CD14-positive monocyte (primary cell): ENCODE measurements at regions not wholly inside any gene's neighbourhood (a gene's known extent, or its start where the extent isn't known, plus 50 kb on each side); places are given as distances from the start of the nearest gene placed in this dataset.

Experiments
- DNase-seq, 3 donors: peaks; one replicate each; pipeline ENCODE4 v3.0.0-alpha.2; 2011 to 2022
- H2AFZ ChIP-seq: 2 replicates; pipeline ENCODE4 v1.6.0; 2012; ENCODE audit warnings: mild to moderate bottlenecking, low read depth, low read length, inconsistent platforms; ENCODE audit not compliant: insufficient read depth, poor library complexity, severe bottlenecking
- H3K27ac ChIP-seq, 2 donors: 1 replicate in 1 of 2; 2 replicates in 1 of 2; pipeline ENCODE4 v1.5.1; 2012 to 2013; ENCODE audit warnings: low read length in 2 of 2, control low read depth in 1 of 2, inconsistent platforms in 1 of 2, low read depth in 1 of 2, mild to moderate bottlenecking in 1 of 2
- H3K27me3 ChIP-seq, 2 donors: one replicate each; pipeline versions ENCODE4 v1.6.0 to v1.6.1; 2011 to 2013; ENCODE audit warnings: low read length in 2 of 2; ENCODE audit not compliant: control insufficient read depth in 2 of 2, insufficient read depth in 2 of 2
- H3K36me3 ChIP-seq, 2 donors: replicated peaks in 1 of 2; 1 replicate in 1 of 2; 2 replicates in 1 of 2; pipeline versions ENCODE4 v1.5.1 to v1.6.1; 2012 to 2013; ENCODE audit warnings: low read length in 2 of 2, control low read depth in 1 of 2, inconsistent platforms in 1 of 2, mild to moderate bottlenecking in 1 of 2; ENCODE audit not compliant: insufficient read depth in 2 of 2, control insufficient read depth in 1 of 2
- H3K4me1 ChIP-seq, 2 donors: 1 replicate in 1 of 2; 2 replicates in 1 of 2; pipeline versions ENCODE4 v1.5.1 to v1.6.1; 2012 to 2013; ENCODE audit warnings: low read length in 2 of 2, control low read depth in 1 of 2, inconsistent platforms in 1 of 2, mild to moderate bottlenecking in 1 of 2, moderate library complexity in 1 of 2; ENCODE audit not compliant: insufficient read depth in 2 of 2, control insufficient read depth in 1 of 2
- H3K4me2 ChIP-seq: replicated peaks from 2 replicates; pipeline ENCODE3; 2012; ENCODE audit warnings: low read length, moderate library complexity, mild to moderate bottlenecking; ENCODE audit not compliant: poor library complexity, severe bottlenecking; ENCODE audit errors: extremely low read depth
- H3K4me3 ChIP-seq, 3 experiments: fragments of 200-600 bp in 1 of 3; sonication (generic) in 1 of 3; replicated peaks in 1 of 3; 1 replicate in 2 of 3; 2 replicates in 1 of 3; pipeline ENCODE4 v1.5.1; 2011 to 2013; ENCODE audit warnings: low read length in 3 of 3, mild to moderate bottlenecking in 3 of 3, control low read depth in 2 of 3, low read depth in 2 of 3, inconsistent platforms in 1 of 3, moderate library complexity in 1 of 3
- H3K79me2 ChIP-seq: 2 replicates; pipeline ENCODE4 v1.6.0; 2012; ENCODE audit warnings: mild to moderate bottlenecking, control low read depth, inconsistent platforms, low read length, moderate library complexity; ENCODE audit not compliant: insufficient read depth
- H3K9ac ChIP-seq: 2 replicates; pipeline ENCODE4 v1.6.0; 2017; ENCODE audit warnings: low read length, mild to moderate bottlenecking; ENCODE audit not compliant: insufficient read depth, poor library complexity, severe bottlenecking
- H3K9me3 ChIP-seq, 2 donors: replicated peaks in 1 of 2; 1 replicate in 1 of 2; 2 replicates in 1 of 2; pipeline versions ENCODE4 v1.5.1 to v1.6.1; 2012 to 2013; ENCODE audit warnings: low read length in 2 of 2, control low read depth in 1 of 2; ENCODE audit not compliant: control insufficient read depth in 1 of 2, insufficient read depth in 1 of 2
- H4K20me1 ChIP-seq: 2 replicates; pipeline ENCODE4 v1.6.0; 2012; ENCODE audit warnings: mild to moderate bottlenecking, low read length, control low read depth, moderate library complexity; ENCODE audit not compliant: insufficient read depth
- H3K27ac Mint-ChIP-seq, 7 donors: one replicate each; pipeline ENCODE4 v1.8.0; 2020; ENCODE audit warnings: mild to moderate bottlenecking in 7 of 7, mixed read lengths in 7 of 7, moderate library complexity in 6 of 7, inconsistent platforms in 2 of 7
- H3K27me3 Mint-ChIP-seq, 3 donors: one replicate each; pipeline ENCODE4 v1.8.0; 2021 to 2022; ENCODE audit warnings: low read depth in 3 of 3, mild to moderate bottlenecking in 3 of 3, mixed read lengths in 3 of 3, moderate library complexity in 3 of 3, inconsistent platforms in 1 of 3
- H3K36me3 Mint-ChIP-seq, 2 donors: one replicate each; pipeline ENCODE4 v1.8.0; 2020; ENCODE audit warnings: mixed read lengths in 2 of 2, inconsistent platforms in 1 of 2, mild to moderate bottlenecking in 1 of 2
- H3K4me1 Mint-ChIP-seq: one replicate; pipeline ENCODE4 v1.8.0; 2020; ENCODE audit warnings: mild to moderate bottlenecking, mixed read lengths
- H3K4me3 Mint-ChIP-seq, 2 donors: one replicate each; pipeline ENCODE4 v1.8.0; 2020; ENCODE audit warnings: mild to moderate bottlenecking in 2 of 2, mixed read lengths in 2 of 2, moderate library complexity in 1 of 2
- H3K9me3 Mint-ChIP-seq, 7 donors: one replicate each; pipeline ENCODE4 v1.8.0; 2020 to 2022; ENCODE audit warnings: mixed read lengths in 7 of 7, mild to moderate bottlenecking in 6 of 7, moderate library complexity in 6 of 7, inconsistent platforms in 2 of 7
- CTCF ChIP-seq: fragments of 200-600 bp; IDR thresholded peaks from one replicate; pipeline ENCODE4 v1.8.0; 2022; ENCODE audit warnings: antibody characterized with exemption, mild to moderate bottlenecking
- WGBS: methylation state at CpG from one replicate; pipeline ENCODE4 v1.1.5; 2013; ENCODE audit warnings: missing lambda C conversion rate; ENCODE audit not compliant: insufficient coverage; 5-methylcytosine and 5-hydroxymethylcytosine counted together
- intact Hi-C, 2 donors: fragments of 100-400 bp; cut with micrococcal nuclease; formaldehyde crosslinking; loops; one replicate each; pipeline versions ENCODE4 v1.15.0 to v1.15.1; 2023

GRCh38 chr7:32145911-32146310 lies 75.7 kb upstream of the PDE1C start:
- no peaks in the 10 kb centered on the region for H3K79me2 ChIP-seq
- H4K20me1 ChIP-seq: no peaks in the 10 kb centered on the region
- Mint-ChIP-seq H3K4me3 (no peak overlapping the region), H3K36me3 (no peaks in the 10 kb centered on the region), H3K27ac (no peak overlapping the region), H3K27me3 (peaks cover 0 to 3% (median 2%) of the 10 kb centered on the region in 3 donors), H3K9me3 (peaks cover 0 to 7% (median 0%) of the 10 kb centered on the region in 7 donors), H3K4me1 (no peaks in the 10 kb centered on the region)
- intact Hi-C loops: no loop called here
- H3K9ac ChIP-seq: no peak overlapping the region
- no peak for DNase-seq
- no peaks in the 10 kb centered on the region for H3K9me3 ChIP-seq
- no peak overlapping the region for H3K4me2 ChIP-seq
- H2AFZ ChIP-seq: no peak overlapping the region
- H3K36me3 ChIP-seq: no peaks in the 10 kb centered on the region
- WGBS: no CpG with 5 or more reads among the region's 2 CpGs
- no peak overlapping the region for H3K27ac ChIP-seq
- no peaks in the 10 kb centered on the region for H3K4me1 ChIP-seq
- TF ChIP-seq CTCF: no peak
- no peaks in the 10 kb centered on the region for H3K27me3 ChIP-seq
- no peak overlapping the region for H3K4me3 ChIP-seq

- no peaks in the 10 kb centered on the region for H3K36me3 Mint-ChIP-seq
- DNase-seq: no peak
These were observed 74.5 kb upstream of the PDE1C start for GRCh38 chr7:32144676-32145075.

More at GRCh38 chr7:32144676-32145075, 74.5 kb upstream of the PDE1C start:
- intact Hi-C loops: no loop called here
- no peaks in the 10 kb centered on the region for H3K36me3 ChIP-seq
- 100% methylated on average over 2 of the region's 4 CpGs for WGBS
- no peak overlapping the region for H3K27ac ChIP-seq
- no peaks in the 10 kb centered on the region for H3K9me3 ChIP-seq
- Mint-ChIP-seq H3K4me1 (no peaks in the 10 kb centered on the region), H3K9me3 (peaks cover 0 to 7% (median 0%) of the 10 kb centered on the region in 7 donors), H3K4me3 (no peak overlapping the region), H3K27me3 (peaks cover 0 to 3% (median 2%) of the 10 kb centered on the region in 3 donors), H3K27ac (no peak overlapping the region)
- no peaks in the 10 kb centered on the region for H4K20me1 ChIP-seq
- H2AFZ ChIP-seq: no peak overlapping the region
- TF ChIP-seq CTCF: no peak
- H3K27me3 ChIP-seq: no peaks in the 10 kb centered on the region
- H3K79me2 ChIP-seq: no peaks in the 10 kb centered on the region
- no peak overlapping the region for H3K4me2 ChIP-seq
- H3K4me1 ChIP-seq: no peaks in the 10 kb centered on the region
- H3K4me3 ChIP-seq: no peak overlapping the region
- H3K9ac ChIP-seq: no peak overlapping the region
